Kidney (tissue), 13 donors: ENCODE measurements at regions not wholly inside any gene's neighbourhood (a gene's known extent, or its start where the extent isn't known, plus 50 kb on each side); places are given as distances from the start of the nearest gene placed in this dataset.

ENCODE experiments used
- DNase-seq, 5 donors: peaks; one replicate each; pipeline ENCODE4 v3.0.0-alpha.2; 2013 to 2020
- FAIRE-seq: peaks from 2 replicates; lab custom pipeline; 2012; peaks lifted over from hg19 to GRCh38; lab: Jason Lieb, UNC
- H3K27ac ChIP-seq, 2 donors: one replicate each; pipeline ENCODE4 v1.7.0; 2013; ENCODE audit warnings: low read depth in 2 of 2, low read length in 2 of 2, inconsistent platforms in 1 of 2
- H3K27me3 ChIP-seq: one replicate; pipeline ENCODE4 v1.7.1; 2013; ENCODE audit warnings: low read length, inconsistent platforms; ENCODE audit not compliant: control insufficient read depth, insufficient read depth
- H3K36me3 ChIP-seq, 3 donors: one replicate each; pipeline versions ENCODE4 v1.7.0 to v1.7.1; 2013; ENCODE audit warnings: low read length in 3 of 3, control low read depth in 1 of 3, inconsistent platforms in 1 of 3; ENCODE audit not compliant: insufficient read depth in 3 of 3, control insufficient read depth in 2 of 3
- H3K4me1 ChIP-seq, 3 donors: one replicate each; pipeline versions ENCODE4 v1.7.0 to v1.7.1; 2013; ENCODE audit warnings: low read length in 3 of 3, inconsistent platforms in 1 of 3, low read depth in 1 of 3; ENCODE audit not compliant: control insufficient read depth in 2 of 3, insufficient read depth in 2 of 3
- H3K4me3 ChIP-seq, 3 donors: one replicate each; pipeline versions ENCODE4 v1.7.0 to v1.8.1; 2013; ENCODE audit warnings: low read length in 3 of 3, control low read depth in 1 of 3, inconsistent platforms in 1 of 3
- H3K9ac ChIP-seq, 3 donors: one replicate each; pipeline versions ENCODE4 v1.7.0 to v1.7.1; 2013; ENCODE audit warnings: low read length in 3 of 3, control low read depth in 1 of 3, inconsistent platforms in 1 of 3
- H3K9me3 ChIP-seq, 3 donors: one replicate each; pipeline versions ENCODE4 v1.7.0 to v1.7.1; 2013; ENCODE audit warnings: low read length in 3 of 3, control low read depth in 1 of 3, inconsistent platforms in 1 of 3; ENCODE audit not compliant: control insufficient read depth in 2 of 3, insufficient read depth in 1 of 3
- CTCF ChIP-seq: IDR thresholded peaks from 3 replicates; pipeline ENCODE4 v1.5.1; 2012; ENCODE audit warnings: mild to moderate bottlenecking, moderate library complexity, borderline replicate concordance; ENCODE audit not compliant: insufficient read depth; ENCODE audit errors: extremely low read depth
- intact Hi-C: fragments of 100-400 bp; cut with DNase I; formaldehyde crosslinking; loops from one replicate; pipeline ENCODE4 v1.11.1; 2022
- donor health status: control.
- donor health status: control.
- donor health status: control.
- donor health status: control.
- donor health status: control.
- donor health status: DM: yes; HTN: yes; CAD: no.
- donor health status: Normal renal cell carcinoma (clear cell type).

- Histone ChIP-seq H3K4me3 (no peak overlapping the region), H3K4me1 (no peaks in the 10 kb centered on the region), H3K27me3 (no peaks in the 10 kb centered on the region), H3K27ac (no peak overlapping the region), H3K36me3 (no peaks in the 10 kb centered on the region), H3K9ac (no peak overlapping the region), H3K9me3 (no peaks in the 10 kb centered on the region)
- intact Hi-C loops, result no loop called here
- FAIRE-seq (no peak), DNase-seq (no peak)
- TF ChIP-seq CTCF, result no peak
Observed at GRCh38 chr12:115095073-115095748, 411.2 kb upstream of the TBX3 start.

- Histone ChIP-seq H3K4me3 (no peak overlapping the region), H3K9me3 (no peaks in the 10 kb centered on the region), H3K27me3 (no peaks in the 10 kb centered on the region), H3K36me3 (no peaks in the 10 kb centered on the region), H3K27ac (no peak overlapping the region), H3K9ac (no peak overlapping the region), H3K4me1 (no peaks in the 10 kb centered on the region)
- TF ChIP-seq CTCF, result no peak
- DNase-seq (no peak), FAIRE-seq (no peak)
- intact Hi-C loops, result no loop called here
Observed at GRCh38 chr12:115094163-115094816, 410.3 kb upstream of the TBX3 start.

DNA sequence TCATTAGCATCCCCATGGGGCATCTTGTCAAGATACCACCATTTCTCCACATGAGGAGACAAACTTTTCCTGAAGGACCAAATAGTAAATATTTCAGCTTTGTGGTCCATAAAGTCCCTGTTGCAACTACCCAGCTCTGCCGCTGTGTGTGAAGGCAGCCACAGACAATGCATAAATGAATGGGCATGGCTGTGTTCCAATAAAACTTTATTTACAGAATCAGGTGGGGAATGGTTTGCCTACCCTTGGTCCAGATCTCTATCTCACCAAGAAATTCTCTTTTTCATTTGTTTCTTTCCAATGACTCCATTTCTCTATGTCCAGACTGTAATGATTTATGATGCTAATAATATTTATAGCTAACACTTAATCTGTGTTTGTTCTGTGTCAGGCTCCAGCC is 409.3 kb upstream of the TBX3 start:
- FAIRE-seq (no peak), DNase-seq (no peak)
- H3K9ac ChIP-seq, result no peak overlapping the region
- peaks cover 0 to 3% (median 0%) of the 10 kb centered on the region in 3 donors for H3K9me3 ChIP-seq
- H3K4me3 ChIP-seq, result no peak overlapping the region
- no peak for TF ChIP-seq CTCF
- no peak overlapping the region for H3K27ac ChIP-seq
- no peaks in the 10 kb centered on the region for H3K27me3 ChIP-seq
- H3K4me1 ChIP-seq, result no peaks in the 10 kb centered on the region
- intact Hi-C loops, result no loop called here
- no peaks in the 10 kb centered on the region for H3K36me3 ChIP-seq
